GM12878 (cell line): ENCODE measurements at regions not wholly inside any gene's neighbourhood (a gene's known extent, or its start where the extent isn't known, plus 50 kb on each side); places are given as distances from the start of the nearest gene placed in this dataset.

Experiments
- ATAC-seq: fragments of 200-7000 bp; cut with Tn5 transposase; 3 replicates; pipeline ENCODE4 v1.9.1; 2020; ENCODE audit warnings: mild to moderate bottlenecking, moderate library complexity
- BruUV-seq: library from RNA; stranded (reverse); fragments of 400-500 nt; replicated peaks from 2 replicates; lab custom pipeline; 2021; lab: Mats Ljungman, UMichigan
- CTCF ChIA-PET: fragments of 300-600 bp; sonication (Branson Sonifier 250); formaldehyde crosslinking; extraction: SDS; loops from one replicate; lab custom pipeline; 2021; ENCODE audit warnings: inconsistent platforms; lab: Yijun Ruan, JAX
- POLR2A ChIA-PET: fragments of 350-600 bp; formaldehyde crosslinking; extraction: SDS; loops from one replicate; lab custom pipeline; 2021; ENCODE audit warnings: inconsistent platforms; lab: Charles Lee
- RAD21 ChIA-PET: fragments of 300-600 bp; sonication (Branson Sonifier 250); formaldehyde crosslinking; loops from one replicate; lab custom pipeline; 2023; ENCODE audit warnings: antibody characterized with exemption; ENCODE audit not compliant: unreplicated experiment; lab: Charles Lee
- SMC1A ChIA-PET: fragments of 300-600 bp; sonication (Branson Sonifier 250); formaldehyde crosslinking; loops from one replicate; lab custom pipeline; 2023; ENCODE audit not compliant: unreplicated experiment, uncharacterized antibody; lab: Charles Lee
- DNase-seq: peaks from one replicate; pipeline ENCODE4 v3.0.0-alpha.2; 2011; ENCODE audit warnings: low read depth, low spot score
- FAIRE-seq: peaks from 3 replicates; lab custom pipeline; 2011; peaks lifted over from hg19 to GRCh38; lab: Jason Lieb, UNC
- H2AFZ ChIP-seq: 2 replicates; pipeline ENCODE4 v1.6.0; 2011; ENCODE audit warnings: low read depth, low read length, control low read depth; ENCODE audit not compliant: control insufficient read depth
- H3K27ac ChIP-seq: 2 replicates; pipeline ENCODE4 v1.5.1; 2011; ENCODE audit warnings: control low read depth; ENCODE audit not compliant: control insufficient read depth, insufficient read depth
- H3K27me3 ChIP-seq, 2 experiments: replicated peaks in 1 of 2; 2 replicates each; pipeline versions ENCODE4 v1.6.0 to v1.6.1; 2011; ENCODE audit warnings: low read length in 1 of 2; ENCODE audit not compliant: control insufficient read depth in 2 of 2, insufficient read depth in 2 of 2
- H3K36me3 ChIP-seq, 2 experiments: 2 replicates each; pipeline ENCODE4 v1.5.1; 2011; ENCODE audit warnings: low read length in 1 of 2; ENCODE audit not compliant: control insufficient read depth in 2 of 2, insufficient read depth in 2 of 2
- H3K4me1 ChIP-seq: 2 replicates; pipeline ENCODE4 v1.6.1; 2011; ENCODE audit warnings: mild to moderate bottlenecking, low read length, moderate library complexity, mixed read lengths; ENCODE audit not compliant: control insufficient read depth, insufficient read depth
- H3K4me2 ChIP-seq: 2 replicates; pipeline ENCODE4 v1.6.0; 2011; ENCODE audit warnings: control low read depth; ENCODE audit not compliant: control insufficient read depth, insufficient read depth
- H3K4me3 ChIP-seq: fragments of 200-600 bp; sonication (generic); 2 replicates; pipeline ENCODE4 v1.5.1; 2016
- H3K79me2 ChIP-seq: 2 replicates; pipeline ENCODE4 v1.6.0; 2011; ENCODE audit warnings: low read length; ENCODE audit not compliant: control insufficient read depth, insufficient read depth
- H3K9ac ChIP-seq: 2 replicates; pipeline ENCODE4 v1.8.0; 2011; ENCODE audit warnings: low read length, control low read depth, mixed read lengths; ENCODE audit not compliant: control insufficient read depth, insufficient read depth
- H3K9me3 ChIP-seq: replicated peaks from 3 replicates; pipeline ENCODE4 v1.5.1; 2011; ENCODE audit warnings: mild to moderate bottlenecking, low read length; ENCODE audit not compliant: control insufficient read depth, insufficient read depth
- H4K20me1 ChIP-seq: 2 replicates; pipeline ENCODE4 v1.6.0; 2011; ENCODE audit not compliant: control insufficient read depth, insufficient read depth
- BCLAF1 ChIP-seq: fragments of 450-650 bp; IDR thresholded peaks from 2 replicates; pipeline ENCODE4 v1.6.1; 2017; ENCODE audit warnings: antibody characterized with exemption, mild to moderate bottlenecking, moderate library complexity
- CBX5 ChIP-seq: sonication (generic); IDR thresholded peaks from 2 replicates; pipeline ENCODE4 v1.6.1; 2016; ENCODE audit warnings: low read depth, moderate library complexity, mild to moderate bottlenecking, inconsistent platforms
- CREB1 ChIP-seq: IDR thresholded peaks from 2 replicates; pipeline ENCODE4 v1.6.1; 2012; ENCODE audit warnings: low read depth, mild to moderate bottlenecking, inconsistent platforms
- E4F1 ChIP-seq: fragments of 450-650 bp; IDR thresholded peaks from 2 replicates; pipeline ENCODE4 v1.6.1; 2018; ENCODE audit warnings: borderline replicate concordance, mild to moderate bottlenecking; ENCODE audit not compliant: partially characterized antibody
- HDAC2 ChIP-seq: fragments of 200-600 bp; sonication (generic); IDR thresholded peaks from 2 replicates; pipeline ENCODE4 v1.6.1; 2017
- KLF5 ChIP-seq: fragments of 450-650 bp; IDR thresholded peaks from 2 replicates; pipeline ENCODE4 v1.6.1; 2014; ENCODE audit warnings: mild to moderate bottlenecking; ENCODE audit not compliant: partially characterized antibody
- MTA2 ChIP-seq: fragments of 450-650 bp; IDR thresholded peaks from 2 replicates; pipeline ENCODE4 v1.6.1; 2016; ENCODE audit warnings: low read depth, mild to moderate bottlenecking, moderate library complexity
- NBN ChIP-seq: fragments of 450-650 bp; IDR thresholded peaks from 2 replicates; pipeline ENCODE4 v1.6.1; 2016
- NFYB ChIP-seq: IDR thresholded peaks from 2 replicates; pipeline ENCODE4 v1.6.1; 2011; ENCODE audit warnings: low read depth, mild to moderate bottlenecking, low read length, improper control_type of control experiment, moderate library complexity; ENCODE audit not compliant: insufficient read depth
- RAD51 ChIP-seq: fragments of 450-650 bp; IDR thresholded peaks from 2 replicates; pipeline ENCODE4 v1.6.1; 2016; ENCODE audit warnings: moderate library complexity, mild to moderate bottlenecking, inconsistent platforms
- RFX5 ChIP-seq: IDR thresholded peaks from 2 replicates; pipeline ENCODE4 v1.6.1; 2011; ENCODE audit warnings: low read depth, low read length, improper control_type of control experiment
- SP1 ChIP-seq: IDR thresholded peaks from one replicate; pipeline ENCODE4 v1.6.1; 2011; ENCODE audit warnings: low read depth, low read length
- STAT1 ChIP-seq: fragments of 450-650 bp; conservative IDR thresholded peaks from 2 replicates; pipeline ENCODE4 v1.6.1; 2014; ENCODE audit warnings: antibody characterized with exemption, mild to moderate bottlenecking
- TAF1 ChIP-seq: IDR thresholded peaks from 2 replicates; pipeline ENCODE4 v1.6.1; 2011; ENCODE audit warnings: mild to moderate bottlenecking, low read depth, low read length, borderline replicate concordance
- TBL1XR1 ChIP-seq: IDR thresholded peaks from 2 replicates; pipeline ENCODE4 v1.6.1; 2012; ENCODE audit warnings: low read depth, low read length, improper control_type of control experiment
- TCF12 ChIP-seq: IDR thresholded peaks from 2 replicates; pipeline ENCODE4 v1.6.1; 2011; ENCODE audit warnings: low read depth, mild to moderate bottlenecking, low read length
- USF2 ChIP-seq: IDR thresholded peaks from 2 replicates; pipeline ENCODE4 v1.6.1; 2011; ENCODE audit warnings: low read depth, low read length, improper control_type of control experiment, borderline replicate concordance
- ZBTB4 ChIP-seq: fragments of 450-650 bp; formaldehyde crosslinking; IDR thresholded peaks from 2 replicates; pipeline ENCODE4 v1.4.0; 2022; ENCODE audit warnings: mild to moderate bottlenecking, moderate library complexity
- WGBS: methylation state at CpG from one replicate; pipeline ENCODE4 v1.1.6; 2016; ENCODE audit warnings: low lambda C conversion rate; ENCODE audit not compliant: insufficient replicate concordance, insufficient coverage; ENCODE audit errors: missing lambda C conversion rate; 5-methylcytosine and 5-hydroxymethylcytosine counted together
- in situ Hi-C: fragments of 300-500 bp; cut with MboI; formaldehyde crosslinking; loops from 9 replicates; pipeline ENCODE4 v1.14.3; 2018; ENCODE audit warnings: mixed read lengths
- intact Hi-C: fragments of 100-400 bp; cut with micrococcal nuclease; formaldehyde crosslinking; loops from one replicate; pipeline ENCODE4 v1.14.2; 2022; ENCODE audit not compliant: unreplicated experiment

GRCh38 chr5:173801006-173801405 is 87.1 kb upstream of the CPEB4 start:
- 84% methylated on average over 8 of the region's 8 CpGs for WGBS
- TF ChIP-seq BCLAF1 (no peak), MTA2 (no peak), SP1 (no peak), STAT1 (no peak), NBN (no peak), KLF5 (no peak), RFX5 (no peak), CREB1 (no peak), E4F1 (no peak), HDAC2 (no peak), TCF12 (no peak), ZBTB4 (CRISPR knock-in tag) (no peak), CBX5 (no peak), USF2 (no peak), NFYB (no peak), RAD51 (no peak), TBL1XR1 (no peak), TAF1 (no peak)

More at GRCh38 chr5:173801006-173801405, 87.1 kb upstream of the CPEB4 start:
- H3K36me3 ChIP-seq = no peaks in the 10 kb centered on the region
- ChIA-PET RAD21 (no interaction called here), CTCF (no interaction called here), POLR2A (no interaction called here), SMC1A (interaction anchor here (1.3 kb wide), 1 partner anchor 56 kb away, joined by 3 read pairs; no protein-coding TSS in a partner anchor)
- no peak overlapping the region for H3K4me2 ChIP-seq
- ATAC-seq (no peak), DNase-seq (no peak), FAIRE-seq (no peak)
- BruUV-seq = no TSS peak
- no peak overlapping the region for H3K9ac ChIP-seq
- H3K27me3 ChIP-seq = no peaks in the 10 kb centered on the region
- no peaks in the 10 kb centered on the region for H3K9me3 ChIP-seq
- H3K79me2 ChIP-seq = no peaks in the 10 kb centered on the region
- H3K4me3 ChIP-seq = no peak overlapping the region
- in situ Hi-C loops (no loop called here), intact Hi-C loops (no loop called here)
- H2AFZ ChIP-seq = no peak overlapping the region
- no peaks in the 10 kb centered on the region for H3K4me1 ChIP-seq
- no peak overlapping the region for H3K27ac ChIP-seq
- H4K20me1 ChIP-seq = no peaks in the 10 kb centered on the region
